GM08714 (cell line): ENCODE measurements at regions not wholly inside any gene's neighbourhood (a gene's known extent, or its start where the extent isn't known, plus 50 kb on each side); places are given as distances from the start of the nearest gene placed in this dataset.

Source experiments
- H3K4me3 ChIP-seq: fragments of 200-500 bp; sonication (Bioruptor generic); 2 replicates; pipeline ENCODE4 v1.5.1; 2014; ENCODE audit warnings: mild to moderate bottlenecking, low read length, inconsistent platforms
- ZNF274 ChIP-seq: IDR thresholded peaks from 2 replicates; pipeline ENCODE4 v1.6.1; 2012; ENCODE audit warnings: mild to moderate bottlenecking, low read depth, low read length

DNA sequence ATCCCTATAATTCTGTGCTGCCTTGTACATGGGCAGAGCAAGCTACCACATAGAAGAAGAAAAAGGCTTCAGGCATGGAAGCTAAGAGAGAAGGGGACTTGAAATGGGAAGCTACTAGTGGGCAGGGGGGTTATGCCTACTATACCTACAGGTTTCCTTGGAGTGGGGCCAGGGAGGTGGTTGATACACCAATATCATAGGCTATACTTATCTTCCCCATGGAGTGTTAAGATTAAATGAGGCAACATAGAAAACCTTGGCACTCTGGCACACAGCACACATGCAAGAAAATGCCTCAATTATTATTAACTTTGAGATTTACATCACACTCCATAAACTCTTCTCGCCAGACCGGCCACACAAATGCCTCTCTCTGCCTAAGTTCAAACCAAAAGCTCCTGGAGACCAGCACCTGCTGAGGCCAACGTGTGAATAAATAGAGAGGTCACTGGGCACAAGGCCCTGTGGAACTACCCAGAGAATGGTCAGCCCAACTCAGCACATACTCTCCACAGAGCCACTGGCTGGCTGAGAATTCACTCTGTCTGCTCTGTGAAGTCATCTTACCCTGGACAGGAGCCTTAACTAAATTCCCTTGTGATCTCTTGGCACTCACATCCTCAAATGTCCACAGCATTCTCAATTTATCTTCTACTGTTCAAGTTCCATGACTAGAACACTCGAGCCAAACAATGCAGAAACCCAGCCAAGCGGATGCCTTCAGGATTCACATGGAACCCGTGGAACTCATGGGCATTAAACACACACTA, 498.7 kb downstream of the BCL11A start:
- no peak for TF ChIP-seq ZNF274
- no peak overlapping the region for H3K4me3 ChIP-seq

DNA sequence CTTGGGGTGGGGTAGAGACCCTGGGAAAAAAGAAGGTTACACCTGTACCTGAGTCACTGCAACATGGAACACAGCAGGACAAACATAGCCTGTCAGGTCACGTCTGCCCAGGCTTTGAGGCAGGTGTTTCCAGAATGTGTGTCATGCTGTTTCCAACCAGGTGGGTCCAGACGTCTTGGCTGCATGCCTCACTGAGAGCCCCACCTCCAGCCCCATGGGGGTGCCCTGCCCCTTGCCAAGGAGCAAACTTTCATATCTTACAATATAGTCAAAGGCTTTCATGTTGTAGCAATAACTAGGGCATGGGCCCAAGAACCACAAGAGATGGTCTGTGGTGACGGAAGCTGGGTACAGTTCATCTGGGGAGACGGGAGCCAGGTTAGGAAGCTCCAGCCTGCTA, 499.7 kb downstream of the BCL11A start:
- H3K4me3 ChIP-seq = no peak overlapping the region
- TF ChIP-seq ZNF274 = no peak

DNA sequence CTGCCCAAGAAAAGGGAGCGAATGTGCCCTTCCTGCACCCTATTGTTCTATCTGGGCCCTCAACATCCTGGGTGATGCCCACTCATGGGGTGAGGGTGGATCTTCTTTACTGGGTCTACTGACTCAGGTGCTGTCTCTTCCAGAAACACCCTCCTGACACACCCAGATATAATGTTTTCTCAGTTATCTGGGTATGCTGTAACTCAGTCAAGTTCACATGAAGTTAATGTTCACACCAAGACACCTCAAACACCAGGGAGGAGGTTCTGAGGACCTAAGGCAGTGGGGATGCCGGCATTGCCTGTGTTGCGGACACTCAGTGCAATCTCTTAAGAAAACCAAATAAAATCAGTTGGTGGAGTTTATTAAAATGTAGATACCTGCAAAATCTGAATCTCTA, 500.9 kb downstream of the BCL11A start:
- no peak overlapping the region for H3K4me3 ChIP-seq
- TF ChIP-seq ZNF274 = no peak

DNA sequence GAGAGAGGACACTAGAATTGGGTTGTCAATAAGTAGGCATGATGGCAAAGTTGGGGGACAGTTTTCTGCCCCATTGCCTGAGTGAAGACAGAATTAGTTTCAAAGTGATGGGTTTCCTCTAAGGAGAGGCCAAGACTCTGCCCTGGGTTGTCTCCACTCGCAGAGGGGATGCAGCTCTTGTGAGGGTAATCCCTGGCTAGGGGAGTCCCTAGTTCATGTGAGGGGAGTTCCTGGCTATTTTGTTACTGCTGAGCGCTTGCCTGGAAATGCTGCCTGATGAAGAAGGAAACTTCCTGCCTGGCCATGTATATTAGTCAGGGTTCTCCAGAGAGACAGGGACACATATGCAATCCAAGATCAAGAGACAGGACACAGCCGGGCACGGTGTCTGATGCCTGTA, 501.5 kb downstream of the BCL11A start:
- no peak for TF ChIP-seq ZNF274
- H3K4me3 ChIP-seq = no peak overlapping the region

DNA sequence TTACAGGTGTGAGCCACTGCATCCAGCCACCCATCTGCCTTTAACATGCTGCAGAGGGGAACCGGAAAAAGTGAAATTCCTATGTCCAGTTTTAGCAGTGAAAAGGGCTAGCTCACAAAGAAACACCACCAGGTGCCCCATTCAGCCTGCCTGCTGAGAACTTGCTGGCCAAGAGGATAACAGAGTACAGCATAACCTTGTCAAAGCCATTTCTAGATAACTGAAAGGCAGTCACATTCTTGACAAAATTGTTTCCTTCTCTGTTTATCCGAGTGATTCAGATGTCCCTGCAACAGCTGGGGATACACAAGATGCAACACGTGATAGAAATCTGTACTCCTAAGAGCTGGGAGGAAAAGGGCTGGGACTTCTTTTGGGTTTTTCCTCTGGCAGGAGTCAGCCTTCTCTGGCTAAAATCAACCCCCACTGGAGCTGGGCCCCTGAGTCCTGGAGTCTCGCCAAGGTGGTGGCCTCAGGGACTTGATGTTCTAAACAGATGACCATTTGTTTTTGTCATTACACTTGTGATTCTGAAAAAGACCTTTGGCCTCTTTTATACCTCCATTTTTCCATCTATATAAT, 505.4 kb downstream of the BCL11A start:
- TF ChIP-seq ZNF274 = no peak
- H3K4me3 ChIP-seq = no peak overlapping the region

DNA sequence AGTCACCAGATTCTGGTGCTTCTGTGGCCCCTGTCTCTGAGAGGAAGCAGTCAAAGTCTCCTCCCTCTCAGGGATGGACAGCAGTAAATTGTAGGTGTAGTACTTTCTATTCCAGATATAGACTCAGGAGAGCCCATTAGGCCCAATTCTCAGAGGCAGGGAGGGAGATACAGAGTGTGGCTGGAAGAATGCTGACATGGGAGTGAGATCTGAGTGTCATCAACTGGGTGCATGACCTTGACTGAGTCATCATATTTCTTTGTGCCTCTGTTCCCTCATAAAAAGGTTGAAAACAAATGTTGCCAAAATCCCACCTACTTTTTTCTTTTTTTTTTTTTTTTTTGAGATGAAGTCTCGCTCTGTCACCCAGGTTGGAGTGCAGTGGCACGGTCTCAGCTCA, 506.1 kb downstream of the BCL11A start:
- H3K4me3 ChIP-seq = no peak overlapping the region
- no peak for TF ChIP-seq ZNF274

DNA sequence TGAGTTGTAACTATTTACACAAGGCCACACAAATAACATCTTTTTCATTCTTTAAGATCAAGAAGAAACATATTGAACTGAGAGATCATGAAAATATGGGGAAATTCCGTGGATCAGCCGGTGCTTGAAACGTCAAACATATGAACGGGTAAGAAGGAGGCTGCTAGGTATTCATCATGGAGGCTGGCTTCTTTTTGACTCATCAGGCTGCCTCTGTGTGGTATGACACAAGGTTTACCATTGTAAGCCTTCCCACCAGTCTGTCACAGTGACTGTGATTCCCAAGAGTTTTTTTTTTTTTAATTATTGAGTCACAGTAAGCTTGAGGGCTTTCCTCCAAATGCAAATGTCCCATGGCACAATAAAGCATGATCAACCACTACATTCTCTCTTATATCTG, 506.9 kb downstream of the BCL11A start:
- no peak for TF ChIP-seq ZNF274
- no peak overlapping the region for H3K4me3 ChIP-seq

DNA sequence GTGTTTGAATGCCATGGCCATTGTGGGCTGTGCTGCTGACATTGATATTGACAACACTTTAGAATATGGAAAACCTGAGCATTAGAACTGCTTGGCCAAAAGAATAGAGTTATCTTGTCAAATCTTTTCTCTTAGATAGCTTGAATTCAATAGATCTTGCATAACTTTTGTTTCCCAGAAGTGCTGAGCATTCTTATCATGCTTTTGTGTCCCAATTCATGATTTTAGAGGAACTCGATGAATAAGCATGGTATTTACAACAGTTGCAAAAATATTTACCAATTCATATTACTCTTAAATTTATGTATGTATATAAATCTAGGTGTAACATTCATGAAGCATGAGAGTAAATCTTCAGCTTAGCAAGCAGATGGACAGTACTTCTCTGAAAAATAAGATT, 508.0 kb downstream of the BCL11A start:
- no peak overlapping the region for H3K4me3 ChIP-seq
- TF ChIP-seq ZNF274 = no peak

DNA sequence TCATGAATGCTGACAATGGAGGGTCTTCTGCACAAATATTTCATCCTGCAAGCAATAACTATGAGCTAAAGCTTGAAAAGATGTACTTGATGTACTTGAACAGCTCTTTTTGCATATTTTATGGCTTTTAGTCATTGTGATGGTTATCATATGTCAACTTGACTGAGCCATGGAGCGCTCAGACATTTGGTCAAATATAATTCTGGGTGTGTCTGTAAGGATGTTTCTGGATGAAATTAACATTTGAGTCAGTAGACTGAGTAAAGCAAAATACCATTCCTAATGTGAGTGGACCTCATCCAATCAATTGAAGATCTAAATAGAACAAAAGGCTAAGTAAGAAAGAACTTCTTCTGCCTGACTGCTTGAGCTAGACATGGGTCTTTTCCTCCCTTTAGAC, 509.0 kb downstream of the BCL11A start:
- no peak overlapping the region for H3K4me3 ChIP-seq
- TF ChIP-seq ZNF274 = no peak

DNA sequence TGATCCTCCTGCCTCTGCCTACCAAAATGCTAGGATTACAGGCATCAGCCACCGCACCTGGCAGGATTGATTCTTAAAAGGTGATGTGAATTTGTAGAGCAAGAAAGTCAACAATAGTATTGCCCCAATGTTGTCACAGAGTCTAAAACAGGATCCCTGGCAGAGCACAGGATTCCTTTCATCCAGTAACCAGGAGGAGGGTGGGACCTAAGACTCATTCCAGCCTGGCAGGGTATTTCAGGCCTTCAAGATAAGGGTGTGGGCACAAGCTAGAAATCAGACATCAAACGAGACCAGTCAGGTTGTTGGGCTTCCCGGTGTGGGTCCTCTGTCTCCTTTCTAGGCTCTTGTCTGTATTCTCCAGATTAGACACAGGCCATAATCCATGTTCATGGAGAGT, 511.4 kb downstream of the BCL11A start:
- no peak for TF ChIP-seq ZNF274
- no peak overlapping the region for H3K4me3 ChIP-seq

DNA sequence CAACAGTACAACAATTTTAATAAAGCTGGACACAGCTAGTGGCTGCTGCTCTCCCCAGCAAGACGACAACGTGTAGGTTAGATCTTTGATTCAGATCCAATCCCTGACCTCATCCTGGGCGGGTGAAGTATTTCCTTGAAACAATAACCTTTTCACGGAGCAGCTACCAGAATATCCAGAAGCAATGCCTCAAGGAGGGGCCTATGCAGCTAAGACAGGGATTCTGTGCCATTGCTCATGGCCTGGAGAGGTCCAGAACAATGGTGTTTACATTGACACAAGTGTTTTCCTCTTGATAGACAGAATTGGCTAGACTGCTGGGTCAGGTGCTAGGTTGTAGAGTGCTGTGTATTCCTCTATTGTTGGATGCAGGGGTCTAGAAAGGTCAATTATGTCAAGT, 520.1 kb downstream of the BCL11A start:
- no peak for TF ChIP-seq ZNF274
- H3K4me3 ChIP-seq = no peak overlapping the region

DNA sequence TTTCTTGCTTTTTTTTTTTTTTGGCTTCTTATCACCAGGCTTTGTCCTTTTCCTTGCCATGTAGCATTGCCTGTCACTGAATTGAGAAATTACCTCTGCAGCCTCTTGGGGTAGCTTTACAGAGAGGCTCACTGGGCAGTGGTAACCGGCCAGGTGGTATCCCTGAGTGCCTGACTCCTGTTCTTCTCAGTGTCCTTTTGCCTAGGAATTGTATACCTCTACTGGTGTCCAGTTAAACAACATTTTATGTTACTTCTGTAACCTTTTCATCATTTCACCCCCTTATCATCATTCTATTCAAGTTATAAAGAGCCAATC, 523.9 kb downstream of the BCL11A start:
- no peak for TF ChIP-seq ZNF274
- no peak overlapping the region for H3K4me3 ChIP-seq

DNA sequence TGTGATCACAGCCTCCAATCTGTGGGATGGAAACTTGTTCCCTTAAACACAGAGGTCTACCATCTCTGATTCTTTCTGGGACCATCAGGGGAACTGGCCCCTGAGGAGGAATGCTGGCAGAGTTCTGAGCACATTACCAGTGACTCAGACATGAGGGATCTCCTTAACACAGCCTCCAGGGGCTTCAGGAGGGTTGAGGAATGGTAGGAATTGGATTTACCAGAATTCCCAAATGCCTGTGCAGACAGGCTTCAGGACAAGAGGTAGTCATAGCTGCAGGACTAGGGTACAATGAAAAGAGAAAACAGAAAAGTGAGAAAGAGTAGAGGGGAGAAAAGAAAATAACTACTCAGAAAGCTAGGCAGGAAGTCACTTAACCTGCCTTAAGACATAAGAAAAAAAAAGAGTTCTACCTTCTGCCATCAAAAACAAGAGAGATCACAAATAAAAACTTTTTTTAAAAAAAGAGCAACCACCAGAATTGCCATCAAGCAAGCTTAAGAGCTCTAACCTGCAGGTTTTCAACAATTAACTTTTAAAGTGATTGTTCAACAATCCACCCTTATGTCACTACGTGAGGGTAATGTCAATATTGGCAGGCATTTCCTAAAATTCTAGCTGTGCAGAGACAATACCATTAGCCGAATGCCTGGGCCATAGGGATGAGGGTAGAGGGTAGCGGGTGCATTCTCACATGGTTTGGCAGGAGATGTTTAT, 524.4 kb downstream of the BCL11A start:
- TF ChIP-seq ZNF274 = no peak
- no peak overlapping the region for H3K4me3 ChIP-seq

DNA sequence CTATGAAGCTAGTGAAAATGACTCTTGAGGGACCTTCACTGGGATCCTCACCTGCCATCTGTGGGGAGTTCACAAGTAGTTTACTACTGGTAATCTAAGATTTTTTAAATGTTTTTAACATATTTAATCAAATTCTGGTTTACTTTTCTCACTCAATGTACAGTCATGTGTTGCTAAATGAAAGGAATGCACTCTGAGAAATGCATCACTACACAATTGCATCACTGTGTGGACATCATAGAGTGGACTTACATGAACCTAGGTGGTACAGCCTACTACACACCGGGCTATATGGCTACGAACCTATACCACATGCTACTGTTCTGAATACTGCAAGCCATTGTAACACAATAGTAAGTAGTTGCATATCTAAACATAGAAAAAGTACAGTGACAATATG, 528.0 kb downstream of the BCL11A start:
- no peak overlapping the region for H3K4me3 ChIP-seq
- no peak for TF ChIP-seq ZNF274

DNA sequence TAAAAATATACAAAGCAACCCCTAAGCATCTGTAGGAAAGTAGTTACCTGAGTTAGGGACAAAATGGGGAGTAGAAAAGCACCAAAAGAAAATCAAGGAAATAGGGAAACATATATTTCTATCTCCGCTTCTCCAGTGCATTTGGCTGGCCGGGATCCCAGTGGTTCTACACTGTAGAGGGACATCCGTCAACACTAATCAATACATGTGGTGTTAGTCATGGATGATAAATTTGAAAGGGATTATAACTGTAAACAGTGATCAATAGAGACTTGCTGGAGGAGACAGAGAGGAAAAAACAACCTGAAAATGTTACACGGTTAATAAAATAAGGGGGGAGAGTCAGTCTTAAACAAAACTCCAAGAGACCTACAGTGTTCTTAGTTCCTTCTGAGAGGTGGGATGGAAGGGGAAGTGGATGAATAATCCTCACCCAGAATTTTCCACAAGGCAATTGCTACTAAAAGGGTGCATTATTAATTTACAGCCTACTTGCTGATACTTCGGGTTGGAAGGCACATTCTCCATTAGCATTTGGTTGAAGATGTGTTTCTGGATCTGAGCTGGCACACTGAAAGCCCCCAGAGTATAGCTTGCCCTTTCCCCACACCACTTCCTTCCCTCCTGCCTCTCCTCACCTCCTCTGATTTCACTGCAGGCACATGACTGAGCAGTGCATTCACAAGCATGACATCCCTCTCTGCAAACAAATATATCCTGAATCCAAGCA, 530.0 kb downstream of the BCL11A start:
- TF ChIP-seq ZNF274 = no peak
- H3K4me3 ChIP-seq = no peak overlapping the region
